ENCODE measurements at regions not wholly inside any gene's neighbourhood (a gene's known extent, or its start where the extent isn't known, plus 50 kb on each side); places are given as distances from the start of the nearest gene placed in this dataset.

DNA sequence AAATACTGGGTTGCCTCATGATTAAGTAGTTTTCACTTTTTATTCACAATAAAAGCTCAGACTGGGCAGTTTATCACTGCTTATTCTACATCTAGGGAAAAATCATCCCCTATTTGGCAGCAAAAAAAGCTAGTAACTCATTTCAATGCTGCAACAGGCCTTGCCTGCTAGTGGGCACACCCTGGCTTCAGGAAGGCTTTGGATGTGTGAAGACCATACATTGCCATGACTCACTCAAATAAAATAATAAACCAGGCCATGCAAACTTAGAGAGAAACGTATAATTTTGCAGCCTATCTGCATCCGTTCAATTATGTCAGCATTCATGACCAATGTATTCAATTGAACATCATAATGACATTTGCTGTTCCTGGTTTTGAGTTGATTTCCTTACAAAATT, 402.9 kb downstream of the PIK3R1 start:
- no peak for DNase-seq

- DNase-seq, result no peak
Observed at GRCh38 chr5:68627001-68627400, 411.4 kb downstream of the PIK3R1 start.

GRCh38 chr5:68628082-68628814, 412.7 kb downstream of the PIK3R1 start:
- DNase-seq, result no peak

DNA sequence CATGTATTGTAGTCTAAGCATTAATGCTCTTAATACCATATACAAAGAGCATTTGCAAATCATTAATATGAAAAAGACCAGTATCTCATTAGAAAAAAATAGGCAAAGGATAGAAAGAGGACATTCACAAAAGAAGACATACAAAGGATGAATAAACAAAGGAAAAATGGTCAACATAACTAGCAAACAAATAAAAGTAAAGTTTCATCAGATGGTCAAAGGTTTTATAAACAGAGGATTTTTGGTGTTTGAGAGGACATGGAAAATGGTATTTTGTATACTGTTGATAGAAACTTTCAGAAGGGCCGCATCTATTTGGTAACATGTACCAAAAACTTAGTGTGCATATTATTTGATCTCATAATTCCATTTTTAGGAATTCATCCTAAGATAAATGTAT, 414.8 kb downstream of the PIK3R1 start:
- no peak for DNase-seq

GRCh38 chr5:68631884-68632283, 416.3 kb downstream of the PIK3R1 start:
- DNase-seq, result no peak

GRCh38 chr5:68641211-68641610, 425.7 kb downstream of the PIK3R1 start:
- no peak for DNase-seq

DNA sequence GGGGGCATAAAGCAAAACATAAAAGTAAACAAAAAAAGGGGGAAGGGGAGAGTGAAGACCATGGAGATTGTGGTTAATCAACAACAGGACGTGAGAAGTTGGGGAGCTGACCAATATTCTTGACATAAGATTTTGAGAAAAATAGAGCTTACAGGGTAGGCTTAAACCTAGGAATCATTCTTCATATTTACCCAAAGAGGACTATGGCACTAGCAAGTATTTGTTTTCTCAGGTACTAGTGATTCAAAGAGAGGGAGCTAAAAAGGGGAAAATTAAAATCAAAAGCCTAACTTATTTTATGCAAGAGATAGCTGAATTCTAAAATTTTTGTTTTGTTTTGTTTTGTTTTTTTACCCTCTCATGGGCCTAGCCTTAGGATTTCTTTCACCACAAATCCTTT, 427.5 kb downstream of the PIK3R1 start:
- no peak for DNase-seq

GRCh38 chr5:68644971-68645370, 429.4 kb downstream of the PIK3R1 start:
- no peak for DNase-seq

DNA sequence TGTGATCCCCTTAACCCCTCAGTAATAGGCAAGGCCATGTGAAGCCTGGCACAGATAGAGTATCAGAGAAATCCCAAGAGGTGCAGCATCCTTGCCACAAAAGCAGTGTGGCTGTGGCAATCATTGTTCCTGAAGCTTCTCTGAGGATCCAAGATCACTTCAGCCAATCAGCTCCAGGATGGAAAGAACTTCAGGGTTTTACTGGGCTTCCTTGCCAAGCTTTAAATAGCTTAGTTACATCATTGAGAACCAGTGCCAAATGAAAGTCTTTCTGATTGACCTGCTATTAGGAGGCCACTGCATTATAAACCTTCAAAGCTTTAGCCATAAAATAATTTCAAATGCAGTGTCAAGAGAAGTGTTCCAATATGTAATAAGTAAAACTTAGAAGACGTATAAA, 430.6 kb downstream of the PIK3R1 start:
- DNase-seq, result no peak

DNA sequence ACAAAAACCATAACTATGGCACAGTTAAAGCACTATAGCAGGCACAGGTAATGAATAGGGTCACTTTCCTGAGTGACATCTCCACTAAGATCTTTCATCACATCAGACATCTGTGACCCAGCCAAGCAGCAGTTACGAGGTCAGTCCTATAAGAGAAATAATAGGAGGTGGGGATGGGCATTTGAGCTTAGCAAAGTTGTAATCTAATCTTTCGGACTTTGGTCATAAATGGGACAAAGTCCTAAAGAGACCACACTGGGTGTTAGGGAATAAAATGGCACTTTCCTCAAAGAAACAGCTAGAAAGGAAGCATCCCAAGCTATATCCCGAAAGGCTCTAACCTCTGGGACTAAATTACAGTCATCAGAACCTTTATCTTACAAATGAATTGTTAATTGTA, 432.2 kb downstream of the PIK3R1 start:
- no peak for DNase-seq

GRCh38 chr5:68648944-68649857, 433.6 kb downstream of the PIK3R1 start:
- DNase-seq, result no peak

GRCh38 chr5:68652534-68652965, 437.0 kb downstream of the PIK3R1 start:
- DNase-seq, result no peak

DNA sequence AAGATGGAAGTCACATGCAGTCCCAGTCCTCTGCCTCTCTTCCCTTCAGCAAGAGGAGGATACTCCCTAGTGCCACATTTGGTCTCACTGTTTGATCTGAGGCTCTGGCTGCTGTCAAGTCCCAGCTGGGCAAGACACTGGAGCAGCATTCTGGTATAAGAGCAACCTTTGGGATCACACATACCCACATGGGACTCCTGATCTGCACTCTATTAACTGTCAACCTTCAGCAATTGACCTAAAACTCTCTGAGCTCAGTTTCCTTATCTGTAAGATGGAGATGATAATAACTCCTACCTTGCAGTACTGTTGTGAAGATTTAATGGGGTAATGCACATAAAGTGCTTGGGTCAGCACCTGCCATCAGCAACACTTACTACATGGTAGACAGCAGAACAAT, 437.9 kb downstream of the PIK3R1 start:
- no peak for DNase-seq

GRCh38 chr5:68657055-68657961, 436.5 kb upstream of the SLC30A5 start:
- no peak for DNase-seq

GRCh38 chr5:68658810-68659372, 434.9 kb upstream of the SLC30A5 start:
- no peak for DNase-seq

- no peak for DNase-seq
Observed at GRCh38 chr5:68659881-68660280, 433.9 kb upstream of the SLC30A5 start.

GRCh38 chr5:68661237-68661636, 432.6 kb upstream of the SLC30A5 start:
- DNase-seq, result no peak

- no peak for DNase-seq
Observed at GRCh38 chr5:68662804-68663307, 431.0 kb upstream of the SLC30A5 start.

DNA sequence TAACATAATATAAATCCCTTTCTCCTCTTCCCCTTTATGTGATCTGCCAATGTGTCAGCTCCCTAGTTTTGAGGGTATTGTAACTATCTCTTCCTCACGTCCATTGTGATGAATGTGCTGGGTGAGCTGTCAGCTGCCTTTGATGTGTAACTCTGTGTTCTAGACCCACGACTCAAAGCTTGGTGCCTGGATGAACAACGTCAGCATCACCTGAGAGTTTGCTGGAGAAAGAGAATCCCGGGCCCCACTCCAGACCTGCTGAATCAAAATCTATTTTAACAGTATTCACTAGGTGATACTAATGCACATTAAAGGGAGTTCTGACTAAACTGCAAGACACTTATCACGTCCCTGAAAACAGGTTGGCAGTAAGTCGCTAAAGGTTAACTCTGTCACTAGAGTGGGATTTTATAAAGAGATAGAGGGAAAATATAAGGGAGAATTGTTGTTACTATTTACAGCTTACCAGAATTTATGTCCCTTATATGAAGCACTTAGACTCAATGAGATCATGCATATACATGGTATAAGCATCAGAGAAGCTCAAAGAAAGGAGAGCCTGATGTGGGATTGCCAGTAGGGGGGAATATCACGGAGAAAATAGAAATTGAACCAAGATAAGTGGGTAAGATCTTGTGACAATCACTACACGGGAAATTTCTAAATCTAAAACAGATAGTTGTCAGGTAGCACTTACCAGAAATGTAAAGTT, 423.8 kb upstream of the SLC30A5 start:
- no peak for DNase-seq

DNA sequence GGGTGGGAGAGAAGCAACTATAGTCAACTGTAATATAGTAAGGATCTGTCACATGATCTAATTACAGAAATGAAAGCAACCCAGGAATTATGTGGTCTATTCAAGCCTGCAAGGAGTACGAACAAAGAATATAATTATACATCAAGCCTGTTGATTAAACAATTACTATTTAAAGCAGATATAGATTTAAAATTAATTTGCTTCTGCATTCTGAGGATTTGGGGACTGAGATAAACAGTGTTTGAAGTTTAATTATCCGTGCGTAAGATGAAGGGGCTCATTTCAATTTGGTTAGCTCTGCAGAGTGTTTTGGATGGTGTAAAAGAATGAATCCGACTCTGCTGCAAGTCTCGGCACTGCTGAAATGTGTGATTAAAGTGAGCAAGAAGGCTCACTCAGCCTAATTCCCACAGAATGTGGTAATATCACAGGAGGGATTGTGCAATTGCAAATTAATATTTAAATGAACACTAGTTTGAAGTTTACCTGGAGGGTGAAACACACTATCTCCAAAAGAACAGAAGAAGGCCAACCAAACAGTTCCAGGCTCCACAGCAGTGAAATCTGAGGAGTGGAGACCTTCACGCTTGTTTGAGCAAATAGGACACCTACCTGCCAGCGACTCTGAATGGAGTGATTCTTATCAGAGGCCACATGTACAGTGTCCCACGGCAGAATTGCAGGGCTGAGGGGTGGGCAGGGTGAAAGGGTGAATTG, 420.6 kb upstream of the SLC30A5 start:
- no peak for DNase-seq

DNA sequence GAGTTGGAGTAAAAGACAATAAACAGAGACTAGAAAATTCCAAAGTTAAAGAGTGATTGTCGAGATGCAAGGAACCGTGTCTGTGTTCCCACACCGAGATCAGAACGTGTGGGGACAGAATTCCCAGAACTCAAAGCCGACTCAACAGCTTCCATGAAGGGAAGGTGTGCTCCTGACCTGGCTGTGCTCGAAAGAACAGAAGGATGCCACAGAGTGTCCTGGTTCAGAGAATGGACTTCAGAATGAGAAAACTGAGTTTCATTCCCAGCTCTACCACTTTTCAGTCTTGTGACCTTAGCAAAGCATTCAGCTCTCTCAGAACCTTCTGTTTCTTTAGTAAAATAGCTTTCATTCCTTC, 420.0 kb upstream of the SLC30A5 start:
- no peak for DNase-seq

Measured in CD4-positive, alpha-beta T cell treated with Interleukin-15 for 1 hour (primary cell).